ENCODE measurements at regions not wholly inside any gene's neighbourhood (a gene's known extent, or its start where the extent isn't known, plus 50 kb on each side); places are given as distances from the start of the nearest gene placed in this dataset.
A peak's percentile ranks its signal among the peaks of the same experiment; 100 is the strongest.
"Not testable (repeated sequence)": the region's sequence is repeated elsewhere in the genome, so short reads cannot be mapped to it uniquely, and the experiment has no call there.

- no peak overlapping the region for H3K4me3 ChIP-seq
- no peak overlapping the region for H3K27ac ChIP-seq
- no peak for DNase-seq (ENCODE audit: low spot score)
- TF ChIP-seq, protein P1, sequence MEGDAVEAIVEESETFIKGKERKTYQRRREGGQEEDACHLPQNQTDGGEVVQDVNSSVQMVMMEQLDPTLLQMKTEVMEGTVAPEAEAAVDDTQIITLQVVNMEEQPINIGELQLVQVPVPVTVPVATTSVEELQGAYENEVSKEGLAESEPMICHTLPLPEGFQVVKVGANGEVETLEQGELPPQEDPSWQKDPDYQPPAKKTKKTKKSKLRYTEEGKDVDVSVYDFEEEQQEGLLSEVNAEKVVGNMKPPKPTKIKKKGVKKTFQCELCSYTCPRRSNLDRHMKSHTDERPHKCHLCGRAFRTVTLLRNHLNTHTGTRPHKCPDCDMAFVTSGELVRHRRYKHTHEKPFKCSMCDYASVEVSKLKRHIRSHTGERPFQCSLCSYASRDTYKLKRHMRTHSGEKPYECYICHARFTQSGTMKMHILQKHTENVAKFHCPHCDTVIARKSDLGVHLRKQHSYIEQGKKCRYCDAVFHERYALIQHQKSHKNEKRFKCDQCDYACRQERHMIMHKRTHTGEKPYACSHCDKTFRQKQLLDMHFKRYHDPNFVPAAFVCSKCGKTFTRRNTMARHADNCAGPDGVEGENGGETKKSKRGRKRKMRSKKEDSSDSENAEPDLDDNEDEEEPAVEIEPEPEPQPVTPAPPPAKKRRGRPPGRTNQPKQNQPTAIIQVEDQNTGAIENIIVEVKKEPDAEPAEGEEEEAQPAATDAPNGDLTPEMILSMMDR (IDR thresholded peaks at IDR 0.05) = no peak
Measured at GRCh38 chr5:102624405-102624804, 125.6 kb upstream of the SLCO6A1 start.

DNA sequence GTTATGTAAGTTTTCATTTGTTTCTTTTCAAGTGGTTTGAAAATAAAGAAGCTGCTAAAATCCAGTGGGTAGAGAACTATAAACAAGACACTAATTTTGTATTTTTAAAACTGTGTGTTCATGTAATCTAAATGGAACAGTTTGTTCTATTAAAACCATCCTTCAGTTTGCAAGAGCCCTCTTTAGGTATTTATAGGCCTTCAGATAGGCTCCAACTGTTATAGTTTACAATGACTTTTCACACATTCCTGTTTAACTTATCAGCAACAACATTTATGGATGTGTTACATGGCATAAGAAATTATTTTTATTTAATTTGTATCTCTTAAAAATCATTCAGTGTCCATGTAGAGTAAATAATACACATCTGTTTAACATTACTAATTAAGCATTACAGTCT lies 126.7 kb upstream of the SLCO6A1 start:
- Histone ChIP-seq H3K27ac (no peak overlapping the region), H3K4me3 (no peak overlapping the region)
- DNase-seq (ENCODE audit: low spot score) = no peak
- TF ChIP-seq, protein P1 (IDR thresholded peaks at IDR 0.05) = no peak

- H3K4me3 ChIP-seq = no peak overlapping the region
- no peak for DNase-seq (ENCODE audit: low spot score)
- H3K27ac ChIP-seq = no peak overlapping the region
- TF ChIP-seq, protein P1 (IDR thresholded peaks at IDR 0.05) = no peak
Measured at GRCh38 chr5:102625928-102626327, 127.1 kb upstream of the SLCO6A1 start.

- no peak for DNase-seq (ENCODE audit: low spot score)
- Histone ChIP-seq H3K27ac (no peak overlapping the region), H3K4me3 (no peak overlapping the region)
- TF ChIP-seq, protein P1 (IDR thresholded peaks at IDR 0.05) = no peak
Measured at GRCh38 chr5:102627315-102627714, 127.8 kb upstream of the PAM start.

DNA sequence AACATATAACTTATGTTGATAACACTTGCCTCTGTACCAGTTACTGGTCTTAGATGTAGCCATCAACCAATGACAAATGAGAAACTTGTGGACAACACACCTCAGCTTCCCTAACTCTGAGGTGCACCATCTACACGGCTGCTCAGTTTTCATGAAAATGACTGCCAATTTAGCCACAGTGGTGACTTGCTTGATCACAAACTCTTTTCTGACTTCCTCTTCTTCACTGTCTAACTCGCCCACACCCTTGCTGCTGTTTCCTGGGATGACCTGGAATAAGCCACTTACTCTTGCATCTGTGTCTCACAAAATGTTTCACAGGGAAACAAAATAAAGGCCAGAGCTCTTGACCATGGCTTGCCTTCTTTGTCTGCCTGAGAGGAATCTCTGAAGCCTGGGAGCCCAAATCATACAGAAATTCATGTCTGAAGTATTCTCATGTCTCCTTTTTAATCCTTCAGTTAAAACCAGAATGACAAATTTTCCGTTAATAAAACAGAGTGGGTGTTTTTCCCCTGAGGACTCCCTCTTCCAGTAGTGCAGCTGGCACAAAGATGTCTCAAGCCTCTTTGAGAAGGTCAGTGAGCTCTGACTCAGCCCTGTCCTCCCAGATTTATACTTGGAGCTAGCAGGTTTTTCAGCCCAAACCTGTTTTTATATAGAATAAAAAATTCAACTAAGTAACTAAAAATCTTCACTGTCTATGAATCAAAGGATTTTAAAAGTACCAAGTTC lies 126.5 kb upstream of the PAM start:
- Histone ChIP-seq H3K27ac (peak overlapping the region in 1 of 2 donors; percentile 49), H3K4me3 (no peak overlapping the region)
- no peak for DNase-seq (ENCODE audit: low spot score)
- TF ChIP-seq, protein P1 (IDR thresholded peaks at IDR 0.05) = no peak

GRCh38 chr5:102629827-102630605 lies 125.1 kb upstream of the PAM start:
- DNase-seq (ENCODE audit: low spot score) = no peak
- no peak overlapping the region for H3K4me3 ChIP-seq

GRCh38 chr5:102635399-102635798 lies 119.7 kb upstream of the PAM start:
- H3K27ac ChIP-seq; DNase-seq (ENCODE audit: low spot score); H3K4me3 ChIP-seq: not testable (repeated sequence)

More at GRCh38 chr5:102629827-102630605, 125.1 kb upstream of the PAM start:
- TF ChIP-seq, protein P1 (IDR thresholded peaks at IDR 0.05) = no peak
- no peak overlapping the region for H3K27ac ChIP-seq
